ENCODE measurements at regions not wholly inside any gene's neighbourhood (a gene's known extent, or its start where the extent isn't known, plus 50 kb on each side); places are given as distances from the start of the nearest gene placed in this dataset.

DNA sequence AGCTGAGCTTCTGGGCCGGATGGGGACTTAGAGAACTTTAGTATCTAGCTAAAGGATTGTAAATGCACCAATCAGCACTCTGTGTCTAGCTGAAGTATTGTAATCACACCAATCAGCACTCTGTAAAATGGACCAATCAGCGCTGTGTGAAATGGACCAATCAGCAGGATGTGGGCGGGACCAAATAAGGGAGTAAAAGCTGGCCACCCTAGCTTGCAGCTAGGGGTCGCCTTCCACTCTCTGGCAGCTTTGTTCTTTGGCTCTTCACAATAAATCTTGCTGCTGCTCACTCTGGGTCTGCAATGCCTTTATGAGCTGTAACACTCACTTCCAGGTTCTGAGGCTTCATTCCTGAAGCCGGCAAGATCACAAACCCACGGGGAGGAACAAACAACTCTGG, 354.0 kb downstream of the PRR16 start:
- Histone ChIP-seq H3K56ac (ENCODE audit: extremely low read depth, insufficient read depth, low read length) (no peak overlapping the region), H2BK120ac (ENCODE audit: low read depth, low read length) (no peak overlapping the region), H3K27ac (ENCODE audit: insufficient read depth, low read length) (no peak overlapping the region), H2AFZ (replicated peaks; ENCODE audit: low read length, poor library complexity) (no peak overlapping the region), H3K36me3 (ENCODE audit: control insufficient read depth, insufficient read depth, low read length) (no peaks in the 10 kb centered on the region), H3K14ac (replicated peaks; ENCODE audit: low read depth, low read length) (no peak overlapping the region), H3K9me1 (ENCODE audit: insufficient read depth, low read length) (0 out of 2 replicates have a peak, but pooled peaks cover 3% of the 10 kb centered on the region), H3K9ac (ENCODE audit: low read depth, low read length) (no peak overlapping the region), H2AK9ac (replicated peaks; ENCODE audit: low read depth, low read length, poor library complexity) (no peak overlapping the region), H4K8ac (ENCODE audit: low read depth in 2 of 2, low read length in 2 of 2) (no peak overlapping the region), H3K4me3 (ENCODE audit: insufficient read depth, low read depth, low read length) (no peak overlapping the region), H4K5ac (ENCODE audit: low read depth, low read length) (no peak overlapping the region), H3K9me3 (ENCODE audit: control insufficient read depth, insufficient read depth, low read length) (no peaks in the 10 kb centered on the region), H3K4ac (ENCODE audit: low read depth, low read length) (no peak overlapping the region), H3K79me1 (ENCODE audit: low read depth in 1 of 2, low read length in 2 of 2) (no peaks in the 10 kb centered on the region), H3K18ac (ENCODE audit: low read depth, low read length) (no peak overlapping the region), H2BK5ac (ENCODE audit: low read depth, low read length, poor library complexity, severe bottlenecking) (no peak overlapping the region), H2BK20ac (ENCODE audit: low read depth, low read length) (no peak overlapping the region), H4K91ac (ENCODE audit: insufficient read depth, low read depth, low read length) (no peak overlapping the region), H2BK15ac (ENCODE audit: low read depth, low read length) (no peak overlapping the region), H3K4me1 (ENCODE audit: control insufficient read depth, insufficient read depth, low read length) (no peaks in the 10 kb centered on the region), H3K27me3 (ENCODE audit: control insufficient read depth, insufficient read depth, low read length) (no peaks in the 10 kb centered on the region), H3K23ac (ENCODE audit: low read depth, low read length) (no peak overlapping the region), H2AK5ac (ENCODE audit: low read depth, low read length) (no peak overlapping the region), H3K4me2 (ENCODE audit: low read depth, low read length) (no peak overlapping the region), H4K20me1 (ENCODE audit: insufficient read depth, low read length) (no peaks in the 10 kb centered on the region)
- dilution Hi-C loops (cut with HindIII; ENCODE audit: low sequenced_read_pairs, unreplicated experiment) (no loop called here), in situ Hi-C loops (cut with MboI; ENCODE audit: low sequenced_read_pairs) (loop anchor here (10.0 kb wide), 1 partner anchor 753 kb away; no protein-coding TSS in a partner anchor), intact Hi-C loops (cut with micrococcal nuclease) (loop anchor here (5.0 kb wide), 1 partner anchor 1129 kb away; no protein-coding TSS in a partner anchor)
- BruUV-seq (replicated peaks) = no TSS peak
- DNase-seq (no peak), ATAC-seq (ENCODE audit: low read depth) (no peak)
- ChIA-PET CTCF (no interaction called here), POLR2A (ENCODE audit: unreplicated experiment) (no interaction called here)
- 50% methylated on average over 2 of the region's 6 CpGs; no CpG with 5 or more reads in 1 of the 2 experiments for WGBS, 2 experiments (ENCODE audit: extremely low coverage in 2 of 2, insufficient read length in 1 of 2)
- TF ChIP-seq RCOR1 (IDR thresholded peaks at IDR 0.05; ENCODE audit: insufficient replicate concordance, low read length) (no peak), MAZ (IDR thresholded peaks at IDR 0.05; ENCODE audit: borderline replicate concordance, low read depth, low read length) (no peak), RAD21 (IDR thresholded peaks at IDR 0.05; ENCODE audit: low read length) (no peak), CHD1 (IDR thresholded peaks at IDR 0.05; ENCODE audit: low read depth, low read length) (no peak), FOS (IDR thresholded peaks at IDR 0.05; ENCODE audit: low read depth, low read length) (no peak), SMC3 (IDR thresholded peaks at IDR 0.05; ENCODE audit: low read depth, low read length) (no peak), MAFK (IDR thresholded peaks at IDR 0.05; ENCODE audit: low read depth, low read length) (no peak), POLR2A (IDR thresholded peaks at IDR 0.05; ENCODE audit: low read depth, low read length) (no peak), RFX5 (IDR thresholded peaks at IDR 0.05; ENCODE audit: low read depth, low read length) (no peak), MXI1 (IDR thresholded peaks at IDR 0.05; ENCODE audit: borderline replicate concordance, low read depth, low read length) (no peak), CEBPB (IDR thresholded peaks at IDR 0.05; ENCODE audit: low read depth, low read length) (no peak), NFE2L2 (IDR thresholded peaks at IDR 0.05; ENCODE audit: low read depth, low read length) (no peak), BHLHE40 (IDR thresholded peaks at IDR 0.05; ENCODE audit: low read depth, low read length) (no peak)
- TF ChIP-seq, protein P1, sequence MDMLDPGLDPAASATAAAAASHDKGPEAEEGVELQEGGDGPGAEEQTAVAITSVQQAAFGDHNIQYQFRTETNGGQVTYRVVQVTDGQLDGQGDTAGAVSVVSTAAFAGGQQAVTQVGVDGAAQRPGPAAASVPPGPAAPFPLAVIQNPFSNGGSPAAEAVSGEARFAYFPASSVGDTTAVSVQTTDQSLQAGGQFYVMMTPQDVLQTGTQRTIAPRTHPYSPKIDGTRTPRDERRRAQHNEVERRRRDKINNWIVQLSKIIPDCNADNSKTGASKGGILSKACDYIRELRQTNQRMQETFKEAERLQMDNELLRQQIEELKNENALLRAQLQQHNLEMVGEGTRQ (IDR thresholded peaks at IDR 0.05; ENCODE audit: low read depth, low read length) = no peak
- TF ChIP-seq, protein P2, sequence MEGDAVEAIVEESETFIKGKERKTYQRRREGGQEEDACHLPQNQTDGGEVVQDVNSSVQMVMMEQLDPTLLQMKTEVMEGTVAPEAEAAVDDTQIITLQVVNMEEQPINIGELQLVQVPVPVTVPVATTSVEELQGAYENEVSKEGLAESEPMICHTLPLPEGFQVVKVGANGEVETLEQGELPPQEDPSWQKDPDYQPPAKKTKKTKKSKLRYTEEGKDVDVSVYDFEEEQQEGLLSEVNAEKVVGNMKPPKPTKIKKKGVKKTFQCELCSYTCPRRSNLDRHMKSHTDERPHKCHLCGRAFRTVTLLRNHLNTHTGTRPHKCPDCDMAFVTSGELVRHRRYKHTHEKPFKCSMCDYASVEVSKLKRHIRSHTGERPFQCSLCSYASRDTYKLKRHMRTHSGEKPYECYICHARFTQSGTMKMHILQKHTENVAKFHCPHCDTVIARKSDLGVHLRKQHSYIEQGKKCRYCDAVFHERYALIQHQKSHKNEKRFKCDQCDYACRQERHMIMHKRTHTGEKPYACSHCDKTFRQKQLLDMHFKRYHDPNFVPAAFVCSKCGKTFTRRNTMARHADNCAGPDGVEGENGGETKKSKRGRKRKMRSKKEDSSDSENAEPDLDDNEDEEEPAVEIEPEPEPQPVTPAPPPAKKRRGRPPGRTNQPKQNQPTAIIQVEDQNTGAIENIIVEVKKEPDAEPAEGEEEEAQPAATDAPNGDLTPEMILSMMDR (conservative IDR thresholded peaks at IDR 0.05; ENCODE audit: low read depth, low read length) = no peak
- TF ChIP-seq, protein P3, sequence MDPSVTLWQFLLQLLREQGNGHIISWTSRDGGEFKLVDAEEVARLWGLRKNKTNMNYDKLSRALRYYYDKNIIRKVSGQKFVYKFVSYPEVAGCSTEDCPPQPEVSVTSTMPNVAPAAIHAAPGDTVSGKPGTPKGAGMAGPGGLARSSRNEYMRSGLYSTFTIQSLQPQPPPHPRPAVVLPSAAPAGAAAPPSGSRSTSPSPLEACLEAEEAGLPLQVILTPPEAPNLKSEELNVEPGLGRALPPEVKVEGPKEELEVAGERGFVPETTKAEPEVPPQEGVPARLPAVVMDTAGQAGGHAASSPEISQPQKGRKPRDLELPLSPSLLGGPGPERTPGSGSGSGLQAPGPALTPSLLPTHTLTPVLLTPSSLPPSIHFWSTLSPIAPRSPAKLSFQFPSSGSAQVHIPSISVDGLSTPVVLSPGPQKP (IDR thresholded peaks at IDR 0.05; ENCODE audit: borderline replicate concordance, low read depth, low read length) = no peak

Measured in IMR-90 (cell line).